ENCODE measurements at regions not wholly inside any gene's neighbourhood (a gene's known extent, or its start where the extent isn't known, plus 50 kb on each side); places are given as distances from the start of the nearest gene placed in this dataset.
"Not testable (repeated sequence)": the region's sequence is repeated elsewhere in the genome, so short reads cannot be mapped to it uniquely, and the experiment has no call there.

DNA sequence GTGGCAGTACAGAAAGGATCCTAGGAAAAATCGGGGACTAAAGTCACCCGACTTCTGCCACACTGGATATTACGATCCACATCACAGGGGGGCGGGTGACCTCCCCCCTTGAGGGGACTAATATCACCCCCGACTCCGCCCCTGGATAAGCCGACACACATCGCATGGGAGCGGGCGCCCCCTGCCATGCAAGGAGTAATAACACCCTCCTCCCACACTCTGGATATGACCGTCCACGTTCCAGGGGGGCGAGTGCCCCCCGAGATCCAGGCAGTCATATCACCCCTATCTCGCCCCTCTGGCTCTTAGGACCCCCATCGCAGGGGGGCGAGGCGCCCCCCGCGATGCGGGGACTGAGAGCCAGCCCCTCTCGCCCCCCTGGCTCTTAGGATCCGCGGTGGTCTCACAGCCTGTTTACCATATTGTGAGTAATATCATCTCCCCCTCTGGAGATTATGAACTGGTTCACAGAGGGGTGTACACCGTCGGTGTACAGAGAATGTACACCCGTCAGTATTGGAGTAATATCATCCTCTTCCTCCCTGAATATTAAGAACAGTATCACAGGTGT, 423.0 kb downstream of the DIRAS2 start:
- Histone ChIP-seq H2AFZ (ENCODE audit: low read length) (peak overlapping the region; percentile 53), H3K4me1 (ENCODE audit: low read length) (no peaks in the 10 kb centered on the region), H4K20me1 (ENCODE audit: insufficient read depth, low read length) (no peaks in the 10 kb centered on the region), H3K9ac (ENCODE audit: low read length) (no peak overlapping the region), H3K36me3 (replicated peaks; ENCODE audit: insufficient read depth, low read length) (no peaks in the 10 kb centered on the region), H3K27ac (ENCODE audit: low read length) (no peak overlapping the region), H3K27me3 (replicated peaks; ENCODE audit: insufficient read depth, low read length) (no peaks in the 10 kb centered on the region), H3K9me3 (replicated peaks; ENCODE audit: insufficient read depth, low read length) (no peaks in the 10 kb centered on the region), H3K4me2 (ENCODE audit: low read depth, low read length) (peak overlapping the region; percentile 55; the same call in 1 of the 2 replicates), H3K4me3 (ENCODE audit: low read length) (0 out of 2 replicates have a peak overlapping the region, but pooled peaks have one; percentile 11), H3F3A (ENCODE audit: insufficient read depth, low read length) (no peaks in the 10 kb centered on the region), H3K79me2 (ENCODE audit: low read length) (no peaks in the 10 kb centered on the region), H3K9me2 (replicated peaks; ENCODE audit: insufficient read depth, low read length) (no peaks in the 10 kb centered on the region)
- TF ChIP-seq EZH2phosphoT487 (IDR thresholded peaks at IDR 0.05; ENCODE audit: low read length) (no peak), CTCF (IDR thresholded peaks at IDR 0.05; ENCODE audit: low read length) (peak; percentile 79), EZH2 (optimal IDR thresholded peaks at IDR 0.05; ENCODE audit: low read depth, low read length) (no peak)
- peak; percentile 43 for DNase-seq

GRCh38 chr9:90221899-90222298, 420.7 kb downstream of the DIRAS2 start:
- H3K36me3 ChIP-seq (replicated peaks; ENCODE audit: insufficient read depth, low read length); H3K4me3 ChIP-seq (ENCODE audit: low read length); H3K9me3 ChIP-seq (replicated peaks; ENCODE audit: insufficient read depth, low read length); H3K27me3 ChIP-seq (replicated peaks; ENCODE audit: insufficient read depth, low read length); H3K27ac ChIP-seq (ENCODE audit: low read length); H3K79me2 ChIP-seq (ENCODE audit: low read length); H3K9me2 ChIP-seq (replicated peaks; ENCODE audit: insufficient read depth, low read length); DNase-seq; H3F3A ChIP-seq (ENCODE audit: insufficient read depth, low read length); H3K4me1 ChIP-seq (ENCODE audit: low read length); H3K4me2 ChIP-seq (ENCODE audit: low read depth, low read length); H4K20me1 ChIP-seq (ENCODE audit: insufficient read depth, low read length); H2AFZ ChIP-seq (ENCODE audit: low read length); H3K9ac ChIP-seq (ENCODE audit: low read length): not testable (repeated sequence)

GRCh38 chr9:90226839-90227338, 415.7 kb downstream of the DIRAS2 start:
- H3K9me2 ChIP-seq (replicated peaks; ENCODE audit: insufficient read depth, low read length); H3K36me3 ChIP-seq (replicated peaks; ENCODE audit: insufficient read depth, low read length); H3K9ac ChIP-seq (ENCODE audit: low read length); H3K9me3 ChIP-seq (replicated peaks; ENCODE audit: insufficient read depth, low read length); H2AFZ ChIP-seq (ENCODE audit: low read length); H3K27me3 ChIP-seq (replicated peaks; ENCODE audit: insufficient read depth, low read length); H3K4me1 ChIP-seq (ENCODE audit: low read length); H3K4me2 ChIP-seq (ENCODE audit: low read depth, low read length); H3K27ac ChIP-seq (ENCODE audit: low read length); H3K4me3 ChIP-seq (ENCODE audit: low read length); H3K79me2 ChIP-seq (ENCODE audit: low read length); H3F3A ChIP-seq (ENCODE audit: insufficient read depth, low read length); H4K20me1 ChIP-seq (ENCODE audit: insufficient read depth, low read length): not testable (repeated sequence)
- peak; percentile 64 for TF ChIP-seq CTCF (IDR thresholded peaks at IDR 0.05; ENCODE audit: low read length)
- DNase-seq, result peak; percentile 62

GRCh38 chr9:90233081-90233480, 409.5 kb downstream of the DIRAS2 start:
- H3K27ac ChIP-seq (ENCODE audit: low read length); H3K4me3 ChIP-seq (ENCODE audit: low read length); H3K9ac ChIP-seq (ENCODE audit: low read length); H3K27me3 ChIP-seq (replicated peaks; ENCODE audit: insufficient read depth, low read length); DNase-seq; H2AFZ ChIP-seq (ENCODE audit: low read length); H3K36me3 ChIP-seq (replicated peaks; ENCODE audit: insufficient read depth, low read length); H3K9me2 ChIP-seq (replicated peaks; ENCODE audit: insufficient read depth, low read length); H3K79me2 ChIP-seq (ENCODE audit: low read length); H3K9me3 ChIP-seq (replicated peaks; ENCODE audit: insufficient read depth, low read length); H4K20me1 ChIP-seq (ENCODE audit: insufficient read depth, low read length); H3K4me1 ChIP-seq (ENCODE audit: low read length); H3K4me2 ChIP-seq (ENCODE audit: low read depth, low read length); H3F3A ChIP-seq (ENCODE audit: insufficient read depth, low read length): not testable (repeated sequence)
